ENCODE measurements at regions not wholly inside any gene's neighbourhood (a gene's known extent, or its start where the extent isn't known, plus 50 kb on each side); places are given as distances from the start of the nearest gene placed in this dataset.

DNA sequence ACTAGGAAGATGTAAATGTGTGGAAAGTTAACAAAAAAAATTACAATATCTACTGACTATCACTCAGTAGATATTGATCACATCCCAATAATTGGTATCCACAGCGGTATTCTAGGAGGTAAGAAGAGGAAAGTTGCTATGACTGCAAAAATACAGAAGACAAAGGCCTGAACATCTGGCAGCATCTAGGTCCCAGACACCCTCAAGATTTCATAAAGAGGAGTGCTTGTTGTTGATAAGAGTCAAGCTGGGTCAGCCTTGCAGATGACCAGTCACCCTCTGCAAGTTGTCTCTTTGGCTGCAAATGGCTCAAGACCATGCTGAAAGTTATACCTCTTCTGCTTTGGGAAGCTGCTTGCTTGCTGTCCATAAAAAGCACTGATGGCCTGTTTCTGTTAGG lies 179.8 kb upstream of the FOXN2 start:
- DNase-seq (ENCODE audit: low read depth in 2 of 3, low spot score in 1 of 3) = no peak

DNA sequence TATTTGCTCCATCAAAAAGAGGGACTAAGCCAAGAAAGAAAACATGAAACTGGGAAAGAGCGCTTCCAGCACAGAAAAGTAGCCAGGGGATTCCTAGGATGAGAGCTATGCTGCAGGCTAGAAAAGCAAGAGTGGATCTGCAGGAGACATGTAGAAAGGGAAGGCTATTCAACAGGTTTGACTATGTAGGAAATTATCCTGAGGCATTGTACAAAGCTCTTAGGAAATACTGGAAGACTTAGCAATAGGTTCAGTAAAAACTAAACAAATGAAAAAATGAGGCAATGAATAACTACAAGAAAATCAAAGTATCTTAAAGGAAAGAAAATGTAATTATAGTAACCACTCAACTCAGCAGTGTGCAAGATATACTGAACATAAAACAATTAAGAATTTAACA lies 178.7 kb upstream of the FOXN2 start:
- no peak for DNase-seq (ENCODE audit: low read depth in 2 of 3, low spot score in 1 of 3)

DNA sequence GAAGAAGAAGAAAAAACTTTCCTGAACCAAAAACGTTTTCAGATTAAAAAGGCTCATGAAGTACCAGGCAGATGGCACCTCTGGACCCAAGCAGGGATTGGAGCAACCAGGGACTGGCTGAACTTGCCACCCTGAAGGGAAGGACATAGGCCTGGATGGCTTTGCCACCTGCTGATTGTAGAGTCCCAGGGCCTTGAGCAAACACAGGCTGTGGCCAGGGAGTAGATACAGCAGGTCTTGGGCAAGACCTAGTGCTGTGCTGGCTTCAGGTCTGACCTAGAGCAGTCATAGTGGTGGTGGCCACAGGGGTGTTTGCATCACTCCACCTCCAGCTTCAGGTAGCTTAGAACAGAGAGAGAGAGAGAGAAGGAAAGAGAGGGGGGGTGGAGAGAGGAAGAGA lies 176.7 kb upstream of the FOXN2 start:
- no peak for DNase-seq (ENCODE audit: low read depth in 2 of 3, low spot score in 1 of 3)

DNA sequence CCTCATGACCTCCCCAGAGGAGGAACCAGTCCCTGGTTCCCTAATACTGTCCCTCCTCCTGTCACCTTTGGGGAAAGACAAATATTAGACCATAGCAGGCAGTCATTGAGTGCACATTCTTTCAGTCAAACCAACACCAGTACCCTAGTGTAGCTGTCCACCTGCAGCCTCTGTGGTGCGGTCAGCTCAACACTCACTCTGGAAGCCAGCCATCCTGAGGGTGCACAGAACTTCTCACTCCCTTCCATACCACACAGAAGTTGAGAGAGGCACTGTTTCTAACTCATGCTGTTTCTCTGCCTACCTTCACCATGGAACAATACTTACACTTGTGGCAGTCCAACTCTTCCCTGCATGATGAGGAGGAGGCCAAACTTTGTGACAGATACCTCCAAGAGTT lies 175.6 kb upstream of the FOXN2 start:
- no peak for DNase-seq (ENCODE audit: low read depth in 2 of 3, low spot score in 1 of 3)

DNA sequence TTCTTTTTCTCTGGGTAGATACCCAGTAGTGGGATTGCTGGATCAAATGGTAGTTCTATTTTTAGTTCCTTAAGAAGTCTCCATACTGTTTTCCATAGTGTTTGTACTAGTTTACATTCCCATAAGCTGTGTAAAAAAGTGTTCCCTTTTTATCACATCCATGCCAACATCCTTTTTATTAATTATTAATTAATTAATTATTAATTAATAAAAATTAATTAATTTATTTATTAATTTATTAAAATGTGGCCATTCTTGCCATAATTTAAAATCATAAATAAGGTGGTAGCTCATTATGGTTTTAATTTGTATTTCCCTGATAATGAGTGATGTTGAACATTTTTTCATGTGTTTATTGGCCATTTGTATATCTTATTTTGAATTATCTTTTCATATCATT lies 173.9 kb upstream of the FOXN2 start:
- DNase-seq (ENCODE audit: low read depth in 2 of 3, low spot score in 1 of 3) = no peak

DNA sequence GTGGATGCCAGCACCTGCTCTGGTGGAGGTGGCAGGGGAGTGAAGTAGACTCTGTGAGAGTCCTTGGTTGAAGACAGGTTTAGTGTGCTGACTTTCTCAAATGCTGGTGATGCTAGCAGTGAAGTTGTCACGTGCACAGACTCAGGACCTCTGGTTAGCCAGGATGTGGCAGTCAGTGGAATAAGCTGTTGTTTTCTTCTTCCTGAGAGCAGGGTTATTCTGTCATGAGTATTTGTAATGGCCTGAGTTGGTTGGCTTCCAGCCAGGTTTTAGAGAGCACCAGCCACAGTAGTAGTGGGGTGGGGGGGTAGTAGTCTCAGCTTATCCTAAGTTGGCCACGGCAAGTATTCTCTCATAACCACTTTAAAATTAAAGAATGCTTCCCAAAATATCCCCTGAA lies 169.7 kb upstream of the FOXN2 start:
- no peak for DNase-seq (ENCODE audit: low read depth in 2 of 3, low spot score in 1 of 3)

DNA sequence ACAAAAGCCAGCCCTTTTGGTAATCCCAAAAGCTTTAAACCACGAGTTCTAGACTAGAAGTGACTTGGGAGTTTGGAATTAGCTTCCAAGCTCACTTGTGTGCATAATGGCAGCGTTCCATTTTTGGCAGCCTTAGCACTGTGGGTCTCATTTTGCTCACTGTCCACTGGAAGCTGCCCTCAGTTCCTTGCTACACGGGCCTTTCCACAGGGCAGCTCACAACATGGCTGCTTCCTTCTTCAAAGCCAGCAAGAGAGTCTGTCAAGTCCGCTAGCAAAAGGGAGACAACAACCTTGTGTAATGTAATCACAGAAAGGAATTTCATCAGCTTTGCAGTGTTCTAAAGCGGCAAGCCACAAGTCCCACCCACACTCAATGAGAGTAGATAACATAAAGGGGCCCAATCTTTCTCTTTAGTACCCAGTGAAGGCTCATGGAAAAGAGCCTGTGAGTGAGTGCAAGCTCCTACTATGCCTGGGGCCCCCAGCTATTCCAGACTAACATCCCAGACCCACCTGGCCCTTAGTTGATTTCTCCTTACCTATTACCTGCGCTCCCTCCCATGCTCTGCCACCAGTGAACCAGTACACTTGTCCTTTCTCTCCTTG lies 168.5 kb upstream of the FOXN2 start:
- DNase-seq (ENCODE audit: low read depth in 2 of 3, low spot score in 1 of 3) = no peak

DNA sequence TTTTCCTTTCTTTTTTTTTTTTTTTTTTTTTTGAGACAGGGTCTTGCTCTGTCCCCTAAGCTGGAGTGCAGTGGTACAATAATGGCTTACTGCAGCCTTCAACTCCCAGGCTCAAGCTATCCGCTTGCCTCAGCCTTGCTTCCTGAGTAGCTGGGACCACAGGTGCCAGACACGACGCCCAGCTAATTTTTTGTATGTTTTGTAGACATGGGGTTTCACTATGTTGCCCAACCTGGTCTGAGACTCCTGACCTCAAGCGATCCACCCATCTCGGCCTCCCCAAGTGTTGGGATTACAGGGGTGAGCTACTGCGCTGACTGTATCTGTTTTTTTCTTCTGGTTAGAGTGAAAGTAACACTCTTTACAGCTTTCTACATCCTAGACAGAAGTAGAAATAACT lies 167.9 kb upstream of the FOXN2 start:
- DNase-seq (ENCODE audit: low read depth in 2 of 3, low spot score in 1 of 3) = no peak

DNA sequence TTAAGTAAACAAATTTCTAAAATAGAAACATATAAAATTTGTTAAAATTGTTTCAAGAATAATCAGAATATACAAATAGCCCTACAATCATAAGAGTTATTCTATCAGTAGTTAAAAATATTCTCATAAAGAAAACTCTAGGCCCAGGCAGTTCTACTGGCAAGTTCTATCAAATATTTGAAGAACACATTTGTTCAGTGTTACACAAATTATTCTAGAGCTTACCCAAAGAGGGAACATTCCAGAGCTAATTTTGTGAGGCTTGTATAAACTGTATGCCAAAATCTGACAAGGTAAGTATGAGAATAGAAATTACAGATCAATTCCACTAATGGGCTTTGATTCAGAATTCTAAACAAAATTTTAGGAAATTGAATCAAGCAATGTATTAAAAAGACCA lies 166.8 kb upstream of the FOXN2 start:
- DNase-seq (ENCODE audit: low read depth in 2 of 3, low spot score in 1 of 3) = no peak

DNA sequence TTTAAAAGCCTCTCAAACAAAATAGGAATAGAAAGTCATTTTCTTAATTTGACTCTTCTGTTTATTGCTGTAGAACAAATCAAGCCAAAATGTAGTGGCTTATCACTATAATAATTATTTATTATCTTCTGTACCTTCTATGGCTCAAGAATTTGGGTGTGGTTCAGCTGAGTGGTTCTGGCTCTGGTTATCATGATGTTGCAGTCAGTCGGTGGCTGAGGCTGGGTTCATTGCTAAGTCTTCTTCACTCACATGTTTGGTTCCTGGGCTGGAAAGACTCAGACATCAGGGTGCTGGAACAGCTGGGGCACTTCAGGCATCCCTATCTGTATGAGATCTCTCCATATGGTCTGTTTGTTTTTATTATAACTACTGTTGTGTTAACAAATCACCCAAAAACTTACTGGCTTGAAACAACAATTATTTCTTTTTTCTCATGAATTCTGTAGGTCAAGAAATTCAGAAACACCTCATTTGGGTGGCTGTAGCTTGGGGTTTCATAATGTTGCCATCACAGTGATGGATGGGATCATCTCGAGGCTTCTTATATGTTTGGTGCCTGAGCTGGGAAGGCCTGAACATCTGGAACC lies 165.5 kb upstream of the FOXN2 start:
- no peak for DNase-seq (ENCODE audit: low read depth in 2 of 3, low spot score in 1 of 3)

DNA sequence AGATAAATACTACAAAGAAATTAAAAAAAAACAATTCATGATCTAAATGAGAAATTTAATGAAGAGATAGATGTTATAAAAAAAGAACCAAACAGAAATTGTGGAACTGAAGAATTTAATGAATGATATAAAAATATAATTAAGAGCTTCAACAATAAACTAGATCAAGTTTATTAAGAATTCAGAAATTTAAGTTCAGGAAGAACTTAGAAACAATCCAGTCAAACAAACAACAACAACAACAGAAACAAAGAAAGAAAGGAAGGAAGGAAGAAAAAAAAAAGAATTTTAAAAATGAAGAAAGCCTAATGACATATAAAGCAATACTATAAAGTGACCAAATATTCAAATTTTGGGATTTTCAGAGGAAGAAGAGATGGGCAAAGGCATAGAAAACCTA lies 157.3 kb upstream of the FOXN2 start:
- no peak for DNase-seq (ENCODE audit: low read depth in 2 of 3, low spot score in 1 of 3)

DNA sequence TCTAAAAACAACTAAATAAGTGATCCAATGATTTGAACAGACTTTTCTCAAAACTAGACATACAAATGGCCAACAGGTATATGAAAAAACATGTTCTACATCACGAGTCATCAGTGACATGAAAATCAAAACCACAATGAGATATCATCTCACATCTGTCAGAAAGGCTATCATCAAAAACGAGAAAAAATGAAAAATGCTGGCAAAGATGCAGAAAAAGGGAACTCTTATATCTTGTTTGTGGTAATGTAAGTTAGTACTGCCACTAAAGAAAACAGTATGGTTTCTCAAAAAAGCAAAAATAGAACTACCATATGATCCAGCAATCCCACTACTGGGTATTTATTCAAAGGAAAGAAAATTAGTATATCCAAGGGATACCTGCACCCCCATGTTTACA lies 152.9 kb upstream of the FOXN2 start:
- DNase-seq (ENCODE audit: low read depth in 2 of 3, low spot score in 1 of 3) = no peak

DNA sequence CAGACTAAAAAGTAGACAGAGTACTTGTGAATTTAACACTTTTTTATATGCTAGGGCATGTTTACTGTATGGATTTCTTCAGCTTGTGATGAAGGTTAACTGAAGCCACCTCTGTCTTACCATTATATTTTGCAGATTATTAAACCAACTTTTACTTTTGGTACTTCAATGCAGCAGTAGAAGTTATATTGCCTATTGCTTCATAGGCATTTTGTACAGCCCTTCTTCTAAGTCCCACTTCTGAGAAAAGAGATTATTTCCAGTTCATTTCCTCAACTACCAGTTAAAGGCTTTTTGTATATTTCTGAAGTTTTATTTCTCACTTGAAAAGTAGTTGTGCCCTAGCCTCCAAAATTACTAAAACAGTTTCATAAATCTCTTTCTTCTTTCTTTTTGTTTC lies 151.7 kb upstream of the FOXN2 start:
- no peak for DNase-seq (ENCODE audit: low read depth in 2 of 3, low spot score in 1 of 3)

DNA sequence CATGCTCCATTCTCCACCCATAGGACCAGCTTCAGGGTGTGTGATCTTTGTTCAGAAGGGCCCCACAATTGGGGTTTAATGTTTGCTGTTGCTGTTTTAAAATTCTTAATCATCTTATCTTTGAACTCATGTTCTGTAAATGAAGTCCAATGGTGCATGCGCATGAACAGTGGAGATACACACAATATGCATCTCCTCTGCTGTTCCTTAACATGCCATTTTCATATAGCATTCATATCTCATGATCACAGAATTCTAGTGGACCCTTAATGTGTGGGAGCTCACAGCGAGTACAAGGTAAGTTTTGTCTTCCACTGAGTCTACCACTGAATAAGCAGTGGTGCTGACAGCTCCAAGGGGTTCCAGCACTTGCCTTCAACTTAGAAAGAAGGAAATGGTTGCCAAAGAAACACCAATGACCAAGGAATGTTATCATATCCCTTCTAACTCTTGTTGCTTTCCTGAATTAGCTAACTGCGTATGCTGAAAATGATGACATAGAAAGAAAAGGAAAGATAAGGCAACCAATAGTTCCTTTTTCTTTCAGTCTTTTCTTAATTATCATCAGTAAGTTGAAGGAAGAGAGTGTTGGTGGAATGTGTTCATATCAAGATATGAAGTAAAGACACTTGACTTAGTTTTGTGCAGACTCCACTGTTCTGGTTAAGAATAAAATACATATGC lies 149.3 kb upstream of the FOXN2 start:
- no peak for DNase-seq (ENCODE audit: low read depth in 2 of 3, low spot score in 1 of 3)

DNA sequence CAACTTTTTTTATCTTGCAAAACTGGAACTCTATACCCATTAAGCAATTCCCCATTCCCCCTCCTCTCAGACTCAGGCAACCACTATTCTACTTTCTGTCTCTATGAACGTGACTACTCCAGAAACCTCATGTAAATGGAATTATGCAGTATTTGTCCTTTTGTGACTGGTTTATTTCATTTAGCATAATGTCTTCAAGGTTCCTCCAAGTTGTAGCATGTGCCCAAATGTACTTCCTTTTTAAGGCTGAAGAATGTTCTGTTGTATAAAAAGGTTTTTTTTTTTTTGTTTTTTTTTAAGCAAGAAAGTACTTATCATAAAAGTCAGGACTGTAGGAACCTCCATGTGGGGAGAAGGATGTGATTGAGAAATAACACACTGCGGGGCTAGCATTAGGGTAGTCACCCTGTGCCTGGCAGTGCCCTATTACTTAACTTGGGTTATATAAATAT lies 145.3 kb upstream of the FOXN2 start:
- no peak for DNase-seq (ENCODE audit: low read depth in 2 of 3, low spot score in 1 of 3)

DNA sequence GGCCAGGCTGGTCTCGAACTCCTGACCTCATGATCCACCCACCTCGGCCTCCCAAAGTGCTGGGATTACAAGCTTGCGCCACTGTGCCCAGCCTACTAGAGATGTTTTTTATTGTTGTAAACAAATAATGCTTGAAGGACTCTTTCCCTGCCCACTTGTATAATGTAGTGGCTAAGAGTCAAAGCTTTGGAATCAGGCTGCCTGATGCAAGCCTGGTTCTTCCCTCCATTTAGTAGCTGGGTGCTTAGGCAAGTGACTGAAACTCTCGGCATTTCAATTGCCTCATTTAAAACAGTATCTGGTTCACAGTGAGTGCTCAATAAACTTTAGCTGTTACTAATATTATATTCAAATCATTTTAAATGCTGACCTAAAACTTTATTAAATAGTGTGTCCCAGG lies 144.2 kb upstream of the FOXN2 start:
- DNase-seq (ENCODE audit: low read depth in 2 of 3, low spot score in 1 of 3) = no peak

DNA sequence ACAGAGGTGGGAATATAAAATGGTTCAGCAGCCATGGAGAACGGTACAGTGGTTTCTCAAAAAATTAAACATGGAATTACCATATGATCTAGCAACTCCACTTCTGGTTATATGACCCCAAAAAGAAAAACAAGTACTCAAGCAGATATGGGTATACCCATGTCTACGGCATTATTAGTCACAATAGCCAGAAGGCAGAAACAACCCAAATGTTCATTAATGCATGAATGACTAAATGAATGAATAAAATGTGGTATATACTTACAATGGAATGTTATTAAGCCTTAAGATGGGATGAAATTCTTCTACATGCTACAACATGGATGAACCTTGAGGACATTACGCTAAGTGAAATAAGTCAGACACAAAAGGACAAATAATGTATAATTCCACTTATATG lies 141.3 kb upstream of the FOXN2 start:
- no peak for DNase-seq (ENCODE audit: low read depth in 2 of 3, low spot score in 1 of 3)

DNA sequence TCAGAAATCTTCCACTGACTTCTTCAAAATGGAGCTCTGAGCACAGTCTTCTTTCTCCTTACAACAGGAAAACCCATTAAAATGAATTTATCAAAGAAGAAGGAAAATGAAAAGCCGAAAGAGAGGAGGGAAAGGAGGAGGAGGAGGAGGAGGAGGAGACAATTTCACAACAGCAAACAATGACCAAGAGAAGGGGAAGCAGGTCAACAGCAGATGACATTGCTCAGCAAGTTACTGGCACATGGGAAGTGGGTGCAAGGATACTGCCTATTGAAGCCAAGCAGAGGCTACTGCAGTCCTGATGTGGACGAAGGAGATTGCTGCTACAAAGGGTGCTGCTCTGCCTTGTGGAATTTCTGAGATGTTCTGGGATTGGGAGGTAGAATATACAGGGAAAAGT lies 140.0 kb upstream of the FOXN2 start:
- no peak for DNase-seq (ENCODE audit: low read depth in 2 of 3, low spot score in 1 of 3)

DNA sequence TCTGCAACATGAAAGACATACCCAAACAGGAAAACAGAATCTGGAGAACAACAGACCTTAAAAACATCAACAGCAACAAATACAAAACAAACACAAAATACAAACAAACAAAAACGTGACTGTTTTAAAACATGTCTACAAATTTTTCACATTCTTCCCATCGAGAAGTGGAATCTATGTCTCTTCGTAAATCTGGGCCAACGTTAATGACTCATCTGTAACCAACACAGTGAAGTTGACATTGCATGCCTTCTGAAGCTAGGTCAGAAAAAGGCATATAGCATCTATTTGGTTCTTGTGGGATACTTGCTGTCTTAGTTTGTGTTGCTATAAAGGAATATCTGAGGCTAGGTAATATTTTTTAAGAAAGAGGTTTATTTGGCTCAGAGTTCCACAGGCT lies 139.2 kb upstream of the FOXN2 start:
- DNase-seq (ENCODE audit: low read depth in 2 of 3, low spot score in 1 of 3) = no peak

DNA sequence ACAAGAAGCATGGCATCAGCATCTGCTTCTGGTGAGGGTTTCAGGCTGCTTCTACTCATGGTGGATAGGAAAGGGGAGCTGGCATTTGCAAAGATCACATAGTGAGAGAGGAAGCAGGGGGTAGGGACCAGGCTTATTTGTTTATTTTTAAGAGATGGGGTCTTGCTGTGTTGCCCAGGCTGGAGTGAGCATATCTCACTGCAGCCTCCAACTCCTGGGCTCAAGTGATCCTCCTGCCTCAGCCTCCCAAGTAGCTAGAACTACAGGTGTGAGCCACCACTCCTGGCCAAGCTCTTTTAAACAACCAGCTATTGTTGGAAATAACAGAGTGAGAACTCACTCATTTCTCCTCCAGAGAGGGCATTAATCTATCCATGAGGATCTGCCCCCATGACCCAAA lies 138.8 kb upstream of the FOXN2 start:
- no peak for DNase-seq (ENCODE audit: low read depth in 2 of 3, low spot score in 1 of 3)

DNA sequence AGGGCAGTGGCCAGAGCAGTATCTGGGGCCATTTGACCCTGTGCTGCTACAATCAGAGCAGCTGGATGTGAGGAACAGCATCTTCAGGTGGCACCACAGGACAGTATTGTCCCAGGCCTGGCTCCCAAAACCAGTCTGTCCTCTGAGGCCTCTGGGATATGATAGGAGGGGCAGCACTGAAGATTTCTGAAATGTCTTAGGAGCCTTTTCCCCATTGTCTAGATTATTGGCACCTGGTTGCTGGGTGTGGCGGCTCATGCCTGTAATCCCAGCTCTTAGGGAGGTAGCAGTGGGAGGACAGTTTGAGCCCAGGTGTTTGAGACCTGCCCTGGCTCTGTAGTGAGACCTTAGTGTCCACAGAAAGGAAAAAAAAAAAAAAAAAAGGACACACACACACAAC lies 137.6 kb upstream of the FOXN2 start:
- DNase-seq (ENCODE audit: low read depth in 2 of 3, low spot score in 1 of 3) = no peak

DNA sequence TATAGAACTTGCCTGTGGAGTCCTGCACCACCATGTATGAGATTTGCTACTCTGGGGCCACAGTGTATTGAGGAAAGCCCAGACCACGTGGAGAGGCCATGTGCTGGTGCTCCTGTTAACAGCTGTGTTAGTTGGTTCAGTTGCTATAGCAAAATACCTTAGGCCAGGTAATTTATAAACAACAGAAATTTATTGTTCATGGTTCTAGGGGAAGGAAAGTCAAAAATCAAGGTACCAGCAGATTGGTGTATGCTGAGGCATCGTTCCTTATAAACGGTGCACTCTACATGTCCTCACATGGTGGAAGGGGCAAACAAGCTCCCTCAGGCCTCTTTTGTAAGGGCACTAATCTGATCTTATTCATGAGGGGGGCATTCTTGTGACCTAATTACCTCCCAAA lies 135.9 kb upstream of the FOXN2 start:
- no peak for DNase-seq (ENCODE audit: low read depth in 2 of 3, low spot score in 1 of 3)

DNA sequence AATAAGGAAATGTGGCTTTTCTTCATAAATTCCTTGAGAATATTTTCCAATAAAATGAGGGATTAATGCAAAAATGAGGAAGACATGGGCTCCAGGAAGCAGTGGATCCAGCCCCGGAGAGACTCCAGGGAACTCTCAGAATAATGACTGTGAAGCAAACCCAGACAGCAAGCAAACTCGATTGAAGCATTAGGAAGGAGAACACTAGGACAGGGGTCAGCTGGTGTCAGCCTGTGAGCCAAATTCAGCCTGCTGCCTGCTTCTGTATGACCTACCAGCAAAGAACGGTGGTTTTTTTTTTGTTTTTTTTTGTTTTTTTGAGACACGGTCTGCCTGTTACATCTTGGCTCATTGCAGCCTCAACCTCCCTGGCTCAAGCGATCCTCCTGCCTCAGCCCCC lies 133.9 kb upstream of the FOXN2 start:
- DNase-seq (ENCODE audit: low read depth in 2 of 3, low spot score in 1 of 3) = no peak

All from stimulated activated CD4-positive, alpha-beta T cell treated with anti-CD3 and anti-CD28 coated beads, Interleukin-12 subunit alpha, Interleukin-12 subunit beta, amount 100 ng/mL, for 48 hours (primary cell).